HG03060 (cell line): ENCODE measurements at regions not wholly inside any gene's neighbourhood (a gene's known extent, or its start where the extent isn't known, plus 50 kb on each side); places are given as distances from the start of the nearest gene placed in this dataset.
"Not testable (repeated sequence)": the region's sequence is repeated elsewhere in the genome, so short reads cannot be mapped to it uniquely, and the experiment has no call there.

Experiments
- ATAC-seq: cut with Tn5 transposase; IDR thresholded peaks from one replicate; pipeline ENCODE4 v1.9.1; 2021; ENCODE audit warnings: low read depth, moderate number of reproducible peaks; ENCODE audit not compliant: unreplicated experiment

GRCh38 chr2:120511536-120511935 lies 165.6 kb downstream of the INHBB start:
- ATAC-seq: no peak

GRCh38 chr2:120511947-120512710 lies 166.2 kb downstream of the INHBB start:
- no peak for ATAC-seq

DNA sequence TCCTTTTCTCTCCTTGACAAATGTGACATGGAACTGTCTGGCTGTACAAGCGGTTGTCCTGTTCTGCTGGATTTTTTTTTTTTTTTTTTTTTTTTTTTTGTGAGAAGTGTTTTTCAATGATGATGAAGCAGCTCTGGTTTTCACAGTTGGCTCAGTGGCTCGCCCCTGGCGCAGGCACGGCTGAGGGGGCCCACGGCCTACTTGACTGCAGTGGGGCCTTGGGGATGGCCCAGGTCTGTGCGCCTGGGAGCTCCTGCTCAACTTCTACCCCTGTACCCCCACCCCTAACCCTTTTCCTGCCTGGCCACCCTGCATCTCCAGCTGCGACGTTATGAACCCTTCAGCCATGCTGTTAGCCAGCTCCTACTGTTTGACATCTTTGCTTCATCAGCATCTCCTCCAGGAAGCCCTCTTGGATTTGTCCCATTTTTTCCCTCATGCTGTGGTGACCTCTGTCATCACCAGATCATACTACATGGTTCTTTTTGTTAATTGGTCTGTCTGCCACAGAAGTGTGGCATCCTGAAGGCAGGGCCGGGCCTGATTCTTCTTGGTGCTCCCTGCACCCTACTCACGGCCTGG lies 167.9 kb downstream of the INHBB start:
- no peak for ATAC-seq

DNA sequence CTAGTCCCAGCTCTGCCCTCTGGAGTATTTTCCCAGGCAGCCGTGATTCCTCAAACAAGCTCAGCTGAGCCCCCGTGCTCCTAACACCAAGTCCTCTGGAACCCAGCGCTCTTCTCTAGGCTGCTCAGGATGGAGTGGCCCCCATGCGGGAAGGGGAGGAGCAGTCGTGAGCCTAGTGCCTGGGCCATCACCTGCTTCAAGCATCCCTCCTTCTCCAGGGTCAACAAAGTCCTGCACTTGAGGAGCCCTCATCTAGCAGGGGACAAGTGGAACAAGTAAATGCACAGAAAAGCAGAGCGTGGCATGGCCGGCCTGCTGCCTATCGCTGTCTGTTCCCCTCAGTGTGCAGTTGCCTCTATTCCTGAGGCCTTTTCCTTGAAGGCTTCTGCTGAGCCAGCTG lies 168.6 kb downstream of the INHBB start:
- ATAC-seq: no peak

DNA sequence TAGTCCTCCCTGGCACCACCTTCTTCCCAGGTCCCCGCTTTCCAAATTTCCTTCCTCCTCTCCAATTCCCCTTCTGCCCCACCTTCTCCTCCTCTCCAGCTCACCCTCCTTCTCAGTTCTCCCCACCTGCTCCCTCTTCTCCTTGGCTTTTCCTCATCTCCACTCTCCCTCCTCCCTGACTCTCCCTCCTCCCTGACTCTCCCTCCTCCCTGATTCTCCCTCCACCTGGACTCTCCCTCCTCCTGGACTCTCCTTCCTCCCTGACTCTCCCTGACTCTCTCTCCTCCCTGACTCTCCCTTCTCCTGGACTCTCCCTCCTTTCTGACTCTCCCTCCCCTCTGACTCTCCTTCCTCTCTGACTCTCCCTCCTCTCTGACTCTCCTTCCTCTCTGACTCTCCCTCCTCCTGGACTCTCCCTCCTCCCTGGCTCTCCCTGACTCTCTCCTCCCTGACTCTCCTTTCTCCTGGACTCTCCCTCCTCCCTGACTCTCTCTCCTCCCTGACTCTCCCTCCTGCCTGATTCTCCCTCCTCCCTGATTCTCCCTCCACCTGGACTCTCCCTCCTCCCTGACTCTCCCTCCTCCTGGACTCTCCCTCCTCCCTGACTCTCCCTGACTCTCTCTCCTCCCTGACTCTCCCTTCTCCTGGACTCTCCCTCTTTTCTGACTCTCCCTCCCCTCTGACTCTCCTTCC lies 169.3 kb downstream of the INHBB start:
- ATAC-seq: not testable (repeated sequence)

- no peak for ATAC-seq
Observed at GRCh38 chr2:120515759-120516678, 170.1 kb downstream of the INHBB start.

GRCh38 chr2:120516679-120517314 lies 170.9 kb downstream of the INHBB start:
- no peak for ATAC-seq

DNA sequence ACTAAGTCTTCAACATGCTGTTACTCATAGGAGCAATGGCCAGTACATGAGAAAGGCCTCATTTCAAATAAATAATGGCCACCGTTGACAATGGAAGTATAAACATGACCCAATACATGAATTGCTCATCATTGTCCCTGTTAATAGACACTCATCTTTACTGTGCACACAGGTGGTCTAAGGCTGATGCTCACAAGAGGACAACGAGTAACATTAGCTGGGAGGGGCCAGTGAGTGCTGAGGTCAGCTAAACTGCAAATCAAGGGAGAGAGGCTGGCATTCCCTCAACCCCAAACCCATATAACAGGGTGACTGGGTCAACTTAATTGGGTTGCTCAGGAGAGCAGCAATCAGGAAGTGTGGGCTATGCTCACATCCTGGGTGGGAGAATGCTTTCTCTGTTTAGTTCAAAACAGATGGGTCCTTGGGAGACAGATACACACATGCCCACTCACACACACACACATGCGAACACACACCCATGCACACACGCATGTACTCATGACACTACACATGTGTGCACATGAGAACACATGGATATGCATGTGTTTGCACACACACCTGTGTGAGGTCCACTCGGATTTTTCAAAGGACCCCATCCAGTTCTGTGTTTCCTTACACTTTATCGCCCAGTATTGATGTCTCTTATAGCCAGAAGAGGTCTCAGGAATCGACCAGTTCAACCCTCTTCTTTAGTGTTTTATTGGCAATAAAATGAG lies 172.0 kb downstream of the INHBB start:
- no peak for ATAC-seq

DNA sequence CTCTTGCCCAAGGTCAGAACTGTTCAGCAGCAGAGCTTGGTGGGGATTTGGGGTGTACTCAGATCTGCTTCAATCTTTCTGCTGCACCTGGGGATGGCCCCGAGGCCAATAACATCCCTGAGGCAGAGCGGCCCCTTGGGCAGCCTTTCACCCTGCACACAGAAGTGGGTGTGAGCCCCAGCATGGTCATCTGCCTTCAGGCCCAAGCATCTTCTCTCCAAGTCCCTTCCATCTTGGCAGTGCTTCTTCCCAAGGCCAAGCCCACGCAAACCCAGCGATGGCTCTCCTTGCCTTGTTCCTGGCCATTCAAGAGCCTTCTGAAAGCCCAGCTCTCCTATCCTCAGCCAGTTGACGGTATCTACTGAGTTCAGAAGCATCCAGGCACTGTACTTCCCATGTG lies 172.9 kb downstream of the INHBB start:
- no peak for ATAC-seq

- no peak for ATAC-seq
Observed at GRCh38 chr2:120519469-120519868, 173.5 kb downstream of the INHBB start.

- ATAC-seq: no peak
Observed at GRCh38 chr2:120520454-120520853, 174.5 kb downstream of the INHBB start.

GRCh38 chr2:120520929-120521912 lies 175.3 kb downstream of the INHBB start:
- ATAC-seq: no peak

- no peak for ATAC-seq
Observed at GRCh38 chr2:120522151-120522751, 176.3 kb downstream of the INHBB start.

DNA sequence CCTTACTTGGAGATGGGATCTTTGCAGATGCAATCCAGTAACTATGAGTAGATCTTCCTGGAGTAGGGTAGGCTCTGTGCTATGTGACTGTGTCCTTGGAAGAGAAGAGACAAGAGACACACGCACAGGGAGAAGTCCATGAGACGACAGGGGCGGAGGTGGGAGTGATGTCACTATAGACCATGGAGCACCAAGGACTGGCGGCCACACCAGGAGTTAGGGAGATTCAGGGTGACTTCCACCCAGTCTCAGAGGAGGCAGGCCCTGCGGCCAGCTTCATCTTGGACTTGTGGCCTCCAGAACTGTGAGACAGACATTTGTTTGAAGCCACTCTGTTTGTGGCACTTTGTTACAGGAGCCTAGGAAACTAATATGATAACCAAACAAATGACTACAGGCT lies 177.8 kb downstream of the INHBB start:
- no peak for ATAC-seq

- no peak for ATAC-seq
Observed at GRCh38 chr2:120524174-120524573, 178.2 kb downstream of the INHBB start.

DNA sequence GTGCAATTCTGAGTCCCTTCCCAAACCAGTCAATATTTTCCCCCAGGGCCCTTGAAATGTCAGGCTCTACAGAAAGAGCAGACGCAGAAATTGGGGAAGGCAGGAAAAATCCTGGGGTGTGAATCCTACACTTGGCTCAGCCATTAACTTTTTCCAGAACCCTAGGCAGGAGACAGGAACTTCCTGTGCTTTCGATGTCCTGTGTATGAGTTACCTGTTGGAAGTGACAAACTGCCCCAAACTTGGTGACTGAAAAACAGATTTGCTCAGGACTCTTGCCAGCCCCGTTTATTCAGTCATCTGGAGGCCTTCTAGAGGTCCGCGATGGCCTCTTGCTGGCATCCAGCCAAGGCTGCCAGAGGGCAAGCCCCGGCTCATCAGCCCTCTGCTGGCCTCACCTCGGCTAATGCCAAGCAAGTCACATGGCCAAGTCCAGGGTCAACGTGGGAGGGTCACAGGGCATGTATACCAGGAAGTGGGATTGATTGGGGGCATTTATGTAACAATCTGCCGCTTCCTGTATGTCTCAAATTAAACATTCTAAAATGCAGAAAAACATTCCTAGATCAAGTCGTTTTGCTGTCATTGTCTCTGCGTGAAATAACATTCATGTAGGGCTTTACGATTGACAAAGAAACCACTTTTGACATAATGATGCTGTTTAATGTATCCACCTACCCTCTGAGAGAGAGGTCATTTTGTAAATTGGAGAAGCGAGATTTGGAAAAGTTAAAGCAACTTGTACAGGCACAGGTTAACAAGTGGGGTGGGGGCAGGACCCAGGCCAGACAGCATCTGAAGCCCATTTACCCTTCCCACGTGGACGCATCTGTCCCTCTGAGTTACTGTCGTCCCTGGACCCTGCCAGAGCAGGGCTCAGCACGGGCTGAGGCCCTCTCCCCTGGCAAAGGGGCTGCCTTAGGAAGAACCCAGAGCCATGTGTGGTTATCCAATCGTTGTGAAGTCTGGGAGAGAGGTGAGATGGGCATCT lies 179.4 kb downstream of the INHBB start:
- ATAC-seq: no peak

- ATAC-seq: no peak
Observed at GRCh38 chr2:120526047-120526562, 180.2 kb downstream of the INHBB start.
